WTC11 (cell line): ENCODE measurements at regions not wholly inside any gene's neighbourhood (a gene's known extent, or its start where the extent isn't known, plus 50 kb on each side); places are given as distances from the start of the nearest gene placed in this dataset.

ENCODE experiments used
- ATF3 ChIP-seq: sonication (generic); formaldehyde crosslinking; conservative IDR thresholded peaks from 2 replicates; pipeline ENCODE4 v1.8.1; 2022; ENCODE audit warnings: mild to moderate bottlenecking, missing genetic modification reagents
- CREB1 ChIP-seq: sonication (generic); formaldehyde crosslinking; IDR thresholded peaks from 2 replicates; pipeline ENCODE4 v1.8.0; 2023; ENCODE audit warnings: mild to moderate bottlenecking, missing genetic modification reagents
- CTCF ChIP-seq: fragments of 200-600 bp; IDR thresholded peaks from 2 replicates; pipeline ENCODE4 v1.8.0; 2022; ENCODE audit warnings: antibody characterized with exemption
- ELF4 ChIP-seq: sonication (generic); formaldehyde crosslinking; IDR thresholded peaks from 2 replicates; pipeline ENCODE4 v1.8.1; 2022; ENCODE audit warnings: low read depth, mild to moderate bottlenecking, moderate library complexity, missing genetic modification reagents
- ETV6 ChIP-seq: sonication (generic); formaldehyde crosslinking; IDR thresholded peaks from 2 replicates; pipeline ENCODE4 v1.8.1; 2022; ENCODE audit warnings: mild to moderate bottlenecking, missing genetic modification reagents
- GABPB1 ChIP-seq: sonication (generic); formaldehyde crosslinking; IDR thresholded peaks from 2 replicates; pipeline ENCODE4 v1.8.1; 2023; ENCODE audit warnings: mild to moderate bottlenecking, missing genetic modification reagents
- KAT7 ChIP-seq: sonication (generic); formaldehyde crosslinking; IDR thresholded peaks from 2 replicates; pipeline ENCODE4 v1.8.1; 2023; ENCODE audit warnings: missing genetic modification reagents, mild to moderate bottlenecking, borderline replicate concordance
- MAX ChIP-seq: sonication (generic); formaldehyde crosslinking; IDR thresholded peaks from 2 replicates; pipeline ENCODE4 v1.8.0; 2022; ENCODE audit warnings: mild to moderate bottlenecking, missing genetic modification reagents
- NR2C2 ChIP-seq: sonication (generic); formaldehyde crosslinking; IDR thresholded peaks from 2 replicates; pipeline ENCODE4 v1.8.0; 2022; ENCODE audit warnings: mild to moderate bottlenecking, missing genetic modification reagents
- ZNF281 ChIP-seq: sonication (generic); formaldehyde crosslinking; IDR thresholded peaks from 2 replicates; pipeline ENCODE4 v1.8.0; 2023; ENCODE audit warnings: mild to moderate bottlenecking, missing genetic modification reagents
- ZNF317 ChIP-seq: sonication (generic); formaldehyde crosslinking; IDR thresholded peaks from 2 replicates; pipeline ENCODE4 v1.8.1; 2023; ENCODE audit warnings: low read depth, mild to moderate bottlenecking, moderate library complexity, missing genetic modification reagents, borderline replicate concordance
- ZSCAN18 ChIP-seq: fragments of 250-450 bp; sonication (Bioruptor Pico); IDR thresholded peaks from 2 replicates; pipeline ENCODE4 v2.1.2; 2022; ENCODE audit warnings: mild to moderate bottlenecking, moderate library complexity

- TF ChIP-seq ATF3 (CRISPR knock-in tag) (no peak), GABPB1 (CRISPR knock-in tag) (no peak), ELF4 (CRISPR knock-in tag) (no peak), ZSCAN18 (CRISPR knock-in tag) (no peak), CTCF (no peak), ZNF317 (CRISPR knock-in tag) (no peak), CREB1 (CRISPR knock-in tag) (no peak), MAX (no peak), ETV6 (CRISPR knock-in tag) (no peak), NR2C2 (CRISPR knock-in tag) (no peak), ZNF281 (no peak), KAT7 (no peak)
These were observed 66.6 kb upstream of the ELOVL6 start for GRCh38 chr4:110265001-110265400.
